ENCODE measurements at regions not wholly inside any gene's neighbourhood (a gene's known extent, or its start where the extent isn't known, plus 50 kb on each side); places are given as distances from the start of the nearest gene placed in this dataset.

GRCh38 chr4:120445186-120445585, 378.5 kb upstream of the MAD2L1 start:
- Histone ChIP-seq H3K4me1 (ENCODE audit: control insufficient read depth in 5 of 5, insufficient read depth in 5 of 5, low read length in 5 of 5) (peaks cover 0 to 8% (median 0%) of the 10 kb centered on the region in 5 donors), H3K9me3 (ENCODE audit: control insufficient read depth in 5 of 5, low read length in 5 of 5) (no peaks in the 10 kb centered on the region), H3K36me3 (ENCODE audit: control insufficient read depth in 5 of 5, insufficient read depth in 5 of 5, low read length in 5 of 5) (no peaks in the 10 kb centered on the region), H3K27ac (ENCODE audit: low read depth, low read length) (no peak overlapping the region), H3K27me3 (ENCODE audit: control insufficient read depth in 5 of 5, insufficient read depth in 4 of 5, low read length in 5 of 5) (no peaks in the 10 kb centered on the region), H3K4me3 (ENCODE audit: low read depth in 1 of 5, low read length in 5 of 5) (no peak overlapping the region), H3K9ac (ENCODE audit: low read length in 5 of 5) (no peak overlapping the region)

- Histone ChIP-seq H3K4me3 (ENCODE audit: low read depth in 1 of 5, low read length in 5 of 5) (no peak overlapping the region), H3K36me3 (ENCODE audit: control insufficient read depth in 5 of 5, insufficient read depth in 5 of 5, low read length in 5 of 5) (no peaks in the 10 kb centered on the region), H3K27ac (ENCODE audit: low read depth, low read length) (no peak overlapping the region), H3K27me3 (ENCODE audit: control insufficient read depth in 5 of 5, insufficient read depth in 4 of 5, low read length in 5 of 5) (no peaks in the 10 kb centered on the region), H3K4me1 (ENCODE audit: control insufficient read depth in 5 of 5, insufficient read depth in 5 of 5, low read length in 5 of 5) (peaks cover 0 to 8% (median 0%) of the 10 kb centered on the region in 5 donors), H3K9ac (ENCODE audit: low read length in 5 of 5) (no peak overlapping the region), H3K9me3 (ENCODE audit: control insufficient read depth in 5 of 5, low read length in 5 of 5) (no peaks in the 10 kb centered on the region)
Measured at GRCh38 chr4:120443116-120443515, 376.5 kb upstream of the MAD2L1 start.

- H3K4me3 ChIP-seq (ENCODE audit: low read depth in 1 of 5, low read length in 5 of 5): no peak overlapping the region
- no peaks in the 10 kb centered on the region for H3K36me3 ChIP-seq (ENCODE audit: control insufficient read depth in 5 of 5, insufficient read depth in 5 of 5, low read length in 5 of 5)
- H3K27me3 ChIP-seq (ENCODE audit: control insufficient read depth in 5 of 5, insufficient read depth in 4 of 5, low read length in 5 of 5): no peaks in the 10 kb centered on the region
- peaks cover 0 to 8% (median 0%) of the 10 kb centered on the region in 5 donors for H3K4me1 ChIP-seq (ENCODE audit: control insufficient read depth in 5 of 5, insufficient read depth in 5 of 5, low read length in 5 of 5)
- H3K9me3 ChIP-seq (ENCODE audit: control insufficient read depth in 5 of 5, low read length in 5 of 5): no peaks in the 10 kb centered on the region
- H3K9ac ChIP-seq (ENCODE audit: low read length in 5 of 5): no peak overlapping the region
- no peak overlapping the region for H3K27ac ChIP-seq (ENCODE audit: low read depth, low read length)
Measured at GRCh38 chr4:120440730-120441129, 374.1 kb upstream of the MAD2L1 start.

DNA sequence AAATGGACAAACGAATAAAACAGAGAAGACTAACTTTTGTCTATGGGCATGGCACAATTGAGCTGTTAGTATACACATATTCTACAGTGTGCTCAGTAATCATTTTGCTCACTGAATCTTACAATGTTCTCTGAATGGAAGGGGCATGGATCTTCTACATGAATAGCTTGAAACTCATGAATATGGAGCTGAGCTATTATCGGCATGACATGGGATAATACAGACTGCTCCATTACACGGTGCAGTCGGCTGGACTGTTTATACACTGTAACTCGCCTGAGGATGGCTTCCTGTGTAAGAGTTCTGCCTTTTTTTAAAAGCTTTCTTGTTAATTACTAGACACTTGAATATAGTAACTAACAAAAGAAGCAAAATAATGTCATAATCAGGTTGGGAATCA, 368.5 kb upstream of the MAD2L1 start:
- peaks cover 0 to 6% (median 0%) of the 10 kb centered on the region in 5 donors for H3K4me1 ChIP-seq (ENCODE audit: control insufficient read depth in 5 of 5, insufficient read depth in 5 of 5, low read length in 5 of 5)
- H3K9ac ChIP-seq (ENCODE audit: low read length in 5 of 5): no peak overlapping the region
- H3K36me3 ChIP-seq (ENCODE audit: control insufficient read depth in 5 of 5, insufficient read depth in 5 of 5, low read length in 5 of 5): no peaks in the 10 kb centered on the region
- no peaks in the 10 kb centered on the region for H3K27me3 ChIP-seq (ENCODE audit: control insufficient read depth in 5 of 5, insufficient read depth in 4 of 5, low read length in 5 of 5)
- no peaks in the 10 kb centered on the region for H3K9me3 ChIP-seq (ENCODE audit: control insufficient read depth in 5 of 5, low read length in 5 of 5)
- no peak overlapping the region for H3K27ac ChIP-seq (ENCODE audit: low read depth, low read length)
- H3K4me3 ChIP-seq (ENCODE audit: low read depth in 1 of 5, low read length in 5 of 5): no peak overlapping the region

DNA sequence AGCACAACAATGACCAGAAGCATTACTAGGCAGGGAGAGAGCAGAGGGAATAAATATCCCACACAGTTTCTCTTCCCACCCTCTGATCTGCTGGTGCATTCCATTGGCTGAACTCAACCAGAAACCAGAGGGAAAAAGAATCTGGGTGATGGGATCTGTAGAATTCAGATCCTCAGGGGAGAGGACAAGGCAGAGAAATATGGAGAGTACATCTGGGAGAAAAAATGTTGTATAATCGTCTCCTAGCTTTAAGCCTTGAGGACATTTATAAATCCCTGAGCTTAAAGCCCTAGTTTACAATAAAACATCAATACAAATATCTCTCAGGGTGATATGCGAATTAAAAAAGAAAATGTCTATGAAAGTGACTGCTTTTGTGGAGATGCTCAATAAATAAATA, 368.1 kb upstream of the MAD2L1 start:
- peaks cover 0 to 6% (median 0%) of the 10 kb centered on the region in 5 donors for H3K4me1 ChIP-seq (ENCODE audit: control insufficient read depth in 5 of 5, insufficient read depth in 5 of 5, low read length in 5 of 5)

GRCh38 chr4:120432301-120432860, 365.7 kb upstream of the MAD2L1 start:
- Histone ChIP-seq H3K4me1 (ENCODE audit: control insufficient read depth in 5 of 5, insufficient read depth in 5 of 5, low read length in 5 of 5) (peaks cover 0 to 6% (median 0%) of the 10 kb centered on the region in 5 donors), H3K27me3 (ENCODE audit: control insufficient read depth in 5 of 5, insufficient read depth in 4 of 5, low read length in 5 of 5) (no peaks in the 10 kb centered on the region), H3K9me3 (ENCODE audit: control insufficient read depth in 5 of 5, low read length in 5 of 5) (no peaks in the 10 kb centered on the region), H3K9ac (ENCODE audit: low read length in 5 of 5) (no peak overlapping the region), H3K4me3 (ENCODE audit: low read depth in 1 of 5, low read length in 5 of 5) (no peak overlapping the region), H3K36me3 (ENCODE audit: control insufficient read depth in 5 of 5, insufficient read depth in 5 of 5, low read length in 5 of 5) (no peaks in the 10 kb centered on the region), H3K27ac (ENCODE audit: low read depth, low read length) (no peak overlapping the region)

More for the DNA sequence above, 368.1 kb upstream of the MAD2L1 start:
- H3K36me3 ChIP-seq (ENCODE audit: control insufficient read depth in 5 of 5, insufficient read depth in 5 of 5, low read length in 5 of 5): no peaks in the 10 kb centered on the region
- H3K27ac ChIP-seq (ENCODE audit: low read depth, low read length): no peak overlapping the region
- H3K27me3 ChIP-seq (ENCODE audit: control insufficient read depth in 5 of 5, insufficient read depth in 4 of 5, low read length in 5 of 5): no peaks in the 10 kb centered on the region
- no peak overlapping the region for H3K4me3 ChIP-seq (ENCODE audit: low read depth in 1 of 5, low read length in 5 of 5)
- H3K9ac ChIP-seq (ENCODE audit: low read length in 5 of 5): no peak overlapping the region
- no peaks in the 10 kb centered on the region for H3K9me3 ChIP-seq (ENCODE audit: control insufficient read depth in 5 of 5, low read length in 5 of 5)

DNA sequence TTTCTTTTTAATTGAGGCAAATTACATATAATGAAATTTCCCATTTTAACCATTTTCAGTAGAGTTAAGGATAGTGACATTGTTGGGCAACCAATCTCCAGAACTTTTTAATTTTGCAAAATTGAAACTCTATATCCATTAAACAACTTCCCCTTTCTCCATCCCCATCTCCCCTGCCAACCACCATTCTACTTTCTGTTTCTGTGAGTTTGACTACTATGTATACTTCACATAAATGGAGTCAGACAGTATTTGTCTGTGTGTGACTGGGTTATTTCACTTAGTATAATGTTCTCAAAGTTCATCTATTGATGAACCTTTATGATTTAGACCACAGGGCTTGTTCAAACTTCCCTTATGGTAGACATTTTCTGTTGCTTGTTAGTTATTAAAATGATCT, 364.5 kb upstream of the MAD2L1 start:
- no peaks in the 10 kb centered on the region for H3K9me3 ChIP-seq (ENCODE audit: control insufficient read depth in 5 of 5, low read length in 5 of 5)
- no peaks in the 10 kb centered on the region for H3K27me3 ChIP-seq (ENCODE audit: control insufficient read depth in 5 of 5, insufficient read depth in 4 of 5, low read length in 5 of 5)
- no peaks in the 10 kb centered on the region for H3K36me3 ChIP-seq (ENCODE audit: control insufficient read depth in 5 of 5, insufficient read depth in 5 of 5, low read length in 5 of 5)
- no peak overlapping the region for H3K4me3 ChIP-seq (ENCODE audit: low read depth in 1 of 5, low read length in 5 of 5)
- H3K4me1 ChIP-seq (ENCODE audit: control insufficient read depth in 5 of 5, insufficient read depth in 5 of 5, low read length in 5 of 5): peaks cover 0 to 6% (median 0%) of the 10 kb centered on the region in 5 donors
- no peak overlapping the region for H3K9ac ChIP-seq (ENCODE audit: low read length in 5 of 5)
- no peak overlapping the region for H3K27ac ChIP-seq (ENCODE audit: low read depth, low read length)

GRCh38 chr4:120418146-120418545, 351.5 kb upstream of the MAD2L1 start:
- Histone ChIP-seq H3K27me3 (ENCODE audit: control insufficient read depth in 5 of 5, insufficient read depth in 4 of 5, low read length in 5 of 5) (no peaks in the 10 kb centered on the region), H3K27ac (ENCODE audit: low read depth, low read length) (no peak overlapping the region), H3K4me1 (ENCODE audit: control insufficient read depth in 5 of 5, insufficient read depth in 5 of 5, low read length in 5 of 5) (no peaks in the 10 kb centered on the region), H3K36me3 (ENCODE audit: control insufficient read depth in 5 of 5, insufficient read depth in 5 of 5, low read length in 5 of 5) (no peaks in the 10 kb centered on the region), H3K4me3 (ENCODE audit: low read depth in 1 of 5, low read length in 5 of 5) (no peak overlapping the region), H3K9ac (ENCODE audit: low read length in 5 of 5) (no peak overlapping the region), H3K9me3 (ENCODE audit: control insufficient read depth in 5 of 5, low read length in 5 of 5) (peaks cover 0 to 6% (median 3%) of the 10 kb centered on the region in 5 donors)

DNA sequence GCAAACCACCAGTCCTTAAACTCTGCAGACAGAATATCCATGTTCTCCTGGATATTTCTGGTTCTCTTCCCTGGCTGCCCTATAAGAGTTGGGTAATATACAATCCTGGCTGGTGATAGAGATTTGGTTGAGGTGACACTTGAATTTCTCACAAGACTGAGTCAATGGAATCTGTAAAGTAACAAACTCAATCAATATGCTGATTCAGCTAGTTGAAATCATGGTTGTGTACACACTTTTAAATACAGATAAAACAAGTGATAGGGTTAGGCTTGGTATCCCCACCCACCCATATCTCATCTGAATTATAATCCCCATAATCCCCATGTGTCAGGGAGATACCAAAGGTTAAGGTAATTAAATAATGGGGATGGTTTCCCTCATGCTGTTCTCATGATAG, 349.2 kb upstream of the MAD2L1 start:
- H3K27ac ChIP-seq (ENCODE audit: low read depth, low read length): no peak overlapping the region
- H3K4me3 ChIP-seq (ENCODE audit: low read depth in 1 of 5, low read length in 5 of 5): no peak overlapping the region
- no peaks in the 10 kb centered on the region for H3K4me1 ChIP-seq (ENCODE audit: control insufficient read depth in 5 of 5, insufficient read depth in 5 of 5, low read length in 5 of 5)
- H3K27me3 ChIP-seq (ENCODE audit: control insufficient read depth in 5 of 5, insufficient read depth in 4 of 5, low read length in 5 of 5): no peaks in the 10 kb centered on the region
- H3K9ac ChIP-seq (ENCODE audit: low read length in 5 of 5): no peak overlapping the region
- H3K36me3 ChIP-seq (ENCODE audit: control insufficient read depth in 5 of 5, insufficient read depth in 5 of 5, low read length in 5 of 5): no peaks in the 10 kb centered on the region
- peaks cover 2 to 10% (median 8%) of the 10 kb centered on the region in 5 donors for H3K9me3 ChIP-seq (ENCODE audit: control insufficient read depth in 5 of 5, low read length in 5 of 5)

DNA sequence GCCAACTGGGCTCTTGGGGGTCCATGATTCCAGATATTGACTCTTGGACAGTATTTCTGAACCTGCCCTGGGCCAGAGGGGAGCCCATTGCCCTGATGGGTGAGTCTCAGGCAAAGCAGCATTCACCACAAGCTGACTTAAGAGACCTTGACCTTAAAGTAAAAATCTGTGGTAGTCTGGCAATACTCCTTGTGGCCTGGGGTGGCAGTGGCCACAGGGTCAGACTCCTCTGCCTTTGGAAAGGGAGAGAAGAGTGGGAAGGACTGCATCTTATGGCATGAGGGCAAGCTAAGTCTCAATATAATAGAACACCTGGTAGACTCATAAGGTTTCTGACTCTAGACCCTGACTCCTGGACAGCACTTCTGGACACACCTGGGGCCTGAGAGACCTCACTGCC, 340.3 kb upstream of the MAD2L1 start:
- H3K27me3 ChIP-seq (ENCODE audit: control insufficient read depth in 5 of 5, insufficient read depth in 4 of 5, low read length in 5 of 5): no peaks in the 10 kb centered on the region
- no peaks in the 10 kb centered on the region for H3K36me3 ChIP-seq (ENCODE audit: control insufficient read depth in 5 of 5, insufficient read depth in 5 of 5, low read length in 5 of 5)
- no peak overlapping the region for H3K27ac ChIP-seq (ENCODE audit: low read depth, low read length)

More for the DNA sequence above, 340.3 kb upstream of the MAD2L1 start:
- no peak overlapping the region for H3K4me3 ChIP-seq (ENCODE audit: low read depth in 1 of 5, low read length in 5 of 5)
- H3K9me3 ChIP-seq (ENCODE audit: control insufficient read depth in 5 of 5, low read length in 5 of 5): peaks cover 0 to 23% (median 13%) of the 10 kb centered on the region in 5 donors
- H3K4me1 ChIP-seq (ENCODE audit: control insufficient read depth in 5 of 5, insufficient read depth in 5 of 5, low read length in 5 of 5): no peaks in the 10 kb centered on the region
- H3K9ac ChIP-seq (ENCODE audit: low read length in 5 of 5): no peak overlapping the region
